Left cardiac atrium (tissue), 4 donors: ENCODE measurements at regions not wholly inside any gene's neighbourhood (a gene's known extent, or its start where the extent isn't known, plus 50 kb on each side); places are given as distances from the start of the nearest gene placed in this dataset.
"Not testable (repeated sequence)": the region's sequence is repeated elsewhere in the genome, so short reads cannot be mapped to it uniquely, and the experiment has no call there.

ENCODE experiments used
- ATAC-seq, 2 donors: fragments of 200-7000 bp; cut with Tn5 transposase; one replicate each; pipeline ENCODE4 v1.9.1; 2020; ENCODE audit warnings: mild to moderate bottlenecking in 2 of 2, moderate library complexity in 2 of 2
- DNase-seq: peaks from one replicate; pipeline ENCODE4 v3.0.0-alpha.2; 2020
- intact Hi-C, 2 donors: fragments of 100-400 bp; cut with DNase I; formaldehyde crosslinking; loops; one replicate each; pipeline versions ENCODE4 v1.14.1 to v1.15.1; 2022 to 2023
- donor health status: DM: no; HTN: yes; CAD: no.
- donor health status: DM: no; HTN: yes; CAD: no; lungs with severe emphysema.
- donor health status: DM: yes; HTN: yes; CAD: no.
- donor health status: Dilated cardiomyopathy.

DNA sequence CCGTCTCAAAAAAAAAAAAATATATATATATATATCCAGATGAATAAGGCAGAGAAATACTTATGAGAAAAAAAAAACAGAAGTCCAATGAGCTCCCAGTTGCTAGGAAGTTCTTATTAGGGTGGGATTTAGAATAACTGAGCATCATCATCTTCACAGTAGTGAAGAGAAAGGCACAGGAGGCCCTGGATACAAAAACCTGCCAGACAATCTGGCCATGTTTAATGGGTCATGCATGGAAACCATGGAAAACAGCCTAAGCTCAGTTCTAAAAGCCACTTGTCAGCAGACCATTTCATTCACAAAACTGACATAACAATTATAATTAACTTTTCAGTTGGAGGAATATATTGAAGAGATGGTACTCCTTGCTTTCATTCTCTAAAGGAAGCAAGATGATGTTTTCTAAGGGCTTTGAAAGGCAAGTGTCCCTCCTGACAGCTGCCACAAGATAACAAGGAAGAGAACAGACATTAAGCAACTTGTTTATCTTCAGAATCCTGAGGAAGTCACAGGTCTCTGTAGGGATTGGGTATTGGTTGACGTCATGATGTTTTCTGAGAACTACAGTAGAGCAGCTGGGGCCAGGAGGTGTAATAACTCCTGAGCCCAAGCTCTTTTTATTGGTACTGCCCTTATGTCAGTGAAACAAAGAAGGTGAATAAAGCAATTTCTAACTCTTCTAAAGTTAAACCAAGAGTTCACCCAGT lies 463.1 kb downstream of the DMAC1 start:
- intact Hi-C loops, result no loop called here
- no peak for DNase-seq
- ATAC-seq, result peak in 1 of 2 donors; percentile 84

- ATAC-seq, result no peak
- intact Hi-C loops, result no loop called here
- DNase-seq, result no peak
Measured at GRCh38 chr9:7333719-7334118, 465.9 kb downstream of the DMAC1 start.

DNA sequence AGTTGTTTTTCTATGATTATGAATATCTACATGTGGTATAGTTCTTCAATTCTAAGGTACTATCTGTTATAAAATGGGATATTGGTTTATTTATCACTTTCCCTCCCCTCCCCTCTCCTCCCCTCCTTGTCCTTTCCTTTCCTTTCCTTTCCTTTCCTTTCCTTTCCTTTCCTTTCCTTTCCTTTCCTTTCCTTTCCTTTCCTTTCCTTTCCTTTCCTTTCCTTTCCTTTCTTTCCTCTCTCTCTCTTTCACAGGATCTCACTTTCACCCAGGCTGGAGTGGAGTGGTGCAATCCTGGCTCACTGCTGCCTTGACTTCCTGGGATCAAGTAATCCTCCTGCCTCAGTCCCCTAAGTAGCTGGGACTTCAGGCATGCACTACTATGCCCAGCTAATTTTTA lies 466.8 kb downstream of the DMAC1 start:
- intact Hi-C loops, result no loop called here
- DNase-seq (no peak), ATAC-seq (no peak)

DNA sequence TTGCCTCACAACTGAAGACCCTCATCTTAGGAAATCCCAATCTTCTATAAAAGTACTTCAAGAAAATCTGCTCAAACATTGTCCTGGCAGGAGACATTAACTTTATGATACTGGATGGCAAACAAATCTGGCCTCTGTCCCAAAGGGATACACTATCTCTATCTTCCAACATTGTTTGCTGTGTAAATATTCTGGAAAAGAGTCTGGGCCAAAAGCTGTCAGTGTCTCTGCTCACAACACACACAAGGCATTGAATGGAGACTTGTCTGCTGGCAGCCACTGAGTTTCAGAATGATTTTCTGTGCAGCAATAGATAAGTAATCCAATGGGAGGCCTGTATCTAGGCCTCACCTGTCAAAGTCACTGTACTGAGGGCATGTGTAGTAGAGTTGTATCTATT lies 471.1 kb downstream of the DMAC1 start:
- no peak for DNase-seq
- intact Hi-C loops, result no loop called here
- ATAC-seq, result no peak

DNA sequence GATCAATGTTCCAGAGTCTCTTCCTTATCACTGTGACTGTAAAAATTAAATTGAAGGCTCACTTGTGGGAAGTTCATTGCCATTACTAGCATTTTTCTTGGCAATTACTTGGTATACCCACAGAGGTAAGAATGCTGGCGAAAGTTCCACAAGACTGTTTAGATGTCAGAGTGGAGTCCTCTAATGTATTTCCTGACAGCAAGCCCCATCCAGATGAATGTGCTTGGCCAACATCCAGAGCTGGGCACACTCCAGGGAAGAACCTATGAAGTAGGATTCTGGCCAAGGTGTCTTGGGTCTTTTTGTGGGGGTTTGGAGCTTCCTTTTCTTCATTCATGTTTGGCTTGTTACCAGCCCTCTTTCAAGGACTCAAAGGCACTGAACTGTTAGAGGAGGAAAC lies 473.6 kb downstream of the DMAC1 start:
- ATAC-seq, result no peak
- intact Hi-C loops, result no loop called here
- DNase-seq, result no peak

- intact Hi-C loops, result no loop called here
- peak in 1 of 2 donors; percentile 51 for ATAC-seq
- no peak for DNase-seq
Measured at GRCh38 chr9:7324152-7324598, 475.4 kb downstream of the DMAC1 start.

DNA sequence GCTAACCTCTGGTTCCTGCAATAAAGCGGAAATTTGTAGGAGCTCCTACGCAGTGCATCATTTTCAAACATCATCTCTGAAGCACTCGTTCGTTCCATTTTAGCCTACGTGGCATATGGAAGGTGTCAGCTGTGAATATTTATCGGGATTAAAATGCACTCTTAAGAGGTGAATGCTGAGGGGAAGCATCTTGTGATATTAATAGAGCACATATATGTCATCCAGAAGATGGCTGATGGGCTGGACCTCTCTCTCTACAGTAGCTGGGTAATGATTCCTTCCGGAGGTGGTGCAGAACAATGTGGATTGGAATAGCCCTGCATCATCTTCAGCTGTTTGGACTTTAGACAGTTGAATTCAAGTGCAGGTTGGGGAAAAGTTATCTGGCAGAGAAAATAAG lies 478.7 kb downstream of the DMAC1 start:
- DNase-seq, result no peak
- ATAC-seq, result no peak
- intact Hi-C loops, result no loop called here

- intact Hi-C loops, result no loop called here
- ATAC-seq (peak in 1 of 2 donors; percentile 69), DNase-seq (no peak)
Measured at GRCh38 chr9:7320139-7320538, 479.4 kb downstream of the DMAC1 start.

DNA sequence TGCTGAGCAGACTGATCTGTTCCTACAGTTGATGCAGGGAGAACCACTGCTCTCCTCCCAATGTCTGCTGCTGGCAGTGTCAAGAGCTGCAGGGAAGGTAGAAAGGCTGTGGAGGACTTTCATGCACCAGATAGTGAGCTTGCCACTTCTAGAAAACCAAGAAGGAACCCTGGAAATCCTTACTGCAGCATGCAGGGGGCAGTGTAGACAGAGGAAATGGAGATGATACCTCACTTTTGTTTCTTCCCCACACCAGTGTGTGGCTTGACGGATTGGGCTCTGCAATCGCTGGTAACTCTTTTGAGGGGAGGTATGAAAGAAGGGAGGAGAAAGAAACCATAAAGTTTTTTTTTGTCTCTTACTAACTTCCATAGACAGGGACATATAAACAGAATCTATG lies 480.7 kb downstream of the DMAC1 start:
- DNase-seq (no peak), ATAC-seq (no peak)
- intact Hi-C loops, result no loop called here

DNA sequence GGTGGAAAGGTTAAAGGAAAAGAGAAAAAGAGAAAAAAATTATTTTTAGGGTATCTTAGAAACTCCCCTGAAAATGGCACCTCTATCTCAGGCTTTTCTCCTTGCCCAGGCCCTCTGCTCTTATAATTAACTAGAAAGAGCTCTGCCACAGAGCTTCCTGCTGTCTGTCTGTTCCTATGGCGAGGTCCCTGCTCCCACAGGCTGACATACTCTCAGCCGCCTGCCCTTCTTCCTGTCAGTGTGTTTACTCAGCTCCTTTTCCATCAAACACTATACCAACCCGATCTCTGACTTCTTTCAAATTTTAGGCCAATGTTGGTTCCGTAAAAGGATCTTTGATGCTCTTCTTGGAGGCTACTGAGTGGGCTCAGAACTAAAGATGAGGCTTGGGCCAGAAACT lies 482.6 kb downstream of the DMAC1 start:
- DNase-seq (no peak), ATAC-seq (no peak)
- intact Hi-C loops, result no loop called here

GRCh38 chr9:7316166-7316795 lies 483.3 kb downstream of the DMAC1 start:
- intact Hi-C loops, result no loop called here
- ATAC-seq (peak; percentile 60 to 87), DNase-seq (no peak)

- ATAC-seq (peak; percentile 54 to 74), DNase-seq (no peak)
- intact Hi-C loops, result no loop called here
Measured at GRCh38 chr9:7315746-7316145, 483.8 kb downstream of the DMAC1 start.

DNA sequence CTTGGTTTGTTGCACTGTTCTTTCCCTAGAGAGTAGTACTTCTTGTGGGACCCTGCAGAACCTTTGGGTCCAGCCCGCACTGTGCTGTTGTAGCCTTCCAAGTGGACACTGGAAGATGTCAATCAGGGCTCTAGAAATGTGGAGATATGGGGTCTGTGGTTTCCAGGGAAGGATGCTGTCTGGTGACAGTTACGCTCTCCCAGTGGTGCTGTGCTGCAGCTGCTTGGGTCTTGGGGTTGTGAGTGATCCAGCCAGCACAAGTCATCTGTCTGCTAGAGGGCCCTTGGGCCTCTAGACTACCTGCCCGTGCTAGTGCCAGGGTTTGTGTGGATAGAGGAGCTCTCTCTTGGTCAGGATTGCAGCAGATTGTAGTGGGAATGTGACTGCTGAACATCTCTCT lies 484.5 kb downstream of the DMAC1 start:
- ATAC-seq (peak in 1 of 2 donors; percentile 9), DNase-seq (no peak)
- intact Hi-C loops, result no loop called here

DNA sequence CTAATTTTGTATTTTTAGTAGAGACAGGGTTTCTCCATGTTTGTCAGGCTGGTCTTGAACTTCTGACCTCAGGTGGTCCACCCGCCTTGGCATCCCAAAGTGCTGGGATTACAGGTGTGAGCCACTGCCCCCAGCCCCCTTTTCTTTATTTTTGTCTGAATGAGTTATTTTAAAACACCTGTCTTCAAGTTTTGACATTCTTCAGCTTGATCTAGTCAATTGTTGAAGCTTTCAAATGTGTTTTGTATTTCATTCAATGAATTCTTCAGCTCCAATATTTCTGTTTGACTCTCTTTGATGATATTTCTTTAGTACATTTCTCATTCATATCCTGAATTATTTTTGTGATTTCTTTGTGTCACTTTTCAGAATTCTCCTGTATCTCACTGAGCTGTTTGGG lies 486.2 kb downstream of the DMAC1 start:
- intact Hi-C loops, result no loop called here
- ATAC-seq (no peak), DNase-seq (no peak)

DNA sequence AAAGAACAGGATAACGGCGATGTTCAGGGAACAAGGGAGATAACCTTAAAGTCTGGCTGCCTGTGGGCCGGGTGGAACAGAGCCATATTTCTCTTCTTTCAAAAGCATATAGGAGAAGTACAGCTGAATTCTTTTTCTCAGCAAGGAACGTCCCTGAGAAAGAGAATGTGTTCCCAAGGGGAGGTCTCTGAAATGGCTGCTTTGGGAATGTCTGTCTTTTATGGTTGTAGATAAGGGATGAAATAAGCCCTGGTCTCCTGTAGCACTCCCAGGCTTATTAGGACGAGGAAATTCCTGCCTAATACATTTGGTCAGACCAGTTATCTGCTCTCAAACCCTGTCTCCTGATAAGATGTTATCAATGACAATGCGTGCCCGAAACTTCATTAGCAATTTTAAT lies 490.5 kb downstream of the DMAC1 start:
- DNase-seq, intact Hi-C loops, ATAC-seq: not testable (repeated sequence)

GRCh38 chr9:7305677-7306076 lies 493.9 kb downstream of the DMAC1 start:
- intact Hi-C loops, result no loop called here
- no peak for ATAC-seq
- no peak for DNase-seq

GRCh38 chr9:7304627-7304995 lies 495.0 kb downstream of the DMAC1 start:
- intact Hi-C loops, result no loop called here
- DNase-seq (no peak), ATAC-seq (no peak)

- ATAC-seq, result no peak
- intact Hi-C loops, result no loop called here
- DNase-seq, result no peak
Measured at GRCh38 chr9:7303907-7304626, 495.5 kb downstream of the DMAC1 start.

DNA sequence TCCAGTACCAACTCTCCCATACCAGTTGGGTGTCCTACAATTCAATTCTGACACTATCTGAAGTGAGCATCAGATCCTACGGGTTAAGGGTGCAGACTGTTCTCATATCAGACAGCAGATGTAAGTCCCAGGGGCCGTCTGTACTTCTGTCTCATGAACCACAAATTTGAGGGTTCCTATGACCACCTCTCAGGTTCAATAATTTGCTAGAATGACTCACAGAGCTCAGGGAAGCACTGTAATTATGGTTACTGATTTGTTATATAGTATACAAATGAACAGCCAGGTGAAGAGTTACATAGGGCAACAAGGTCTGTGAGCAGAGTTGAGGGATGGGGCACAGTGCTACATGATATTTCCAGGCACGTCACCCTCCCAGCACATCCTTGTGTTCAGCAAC lies 499.1 kb downstream of the DMAC1 start:
- intact Hi-C loops, result no loop called here
- DNase-seq (no peak), ATAC-seq (no peak)

GRCh38 chr9:7298123-7298522 lies 501.5 kb downstream of the DMAC1 start:
- no peak for ATAC-seq
- intact Hi-C loops, result no loop called here
- no peak for DNase-seq

DNA sequence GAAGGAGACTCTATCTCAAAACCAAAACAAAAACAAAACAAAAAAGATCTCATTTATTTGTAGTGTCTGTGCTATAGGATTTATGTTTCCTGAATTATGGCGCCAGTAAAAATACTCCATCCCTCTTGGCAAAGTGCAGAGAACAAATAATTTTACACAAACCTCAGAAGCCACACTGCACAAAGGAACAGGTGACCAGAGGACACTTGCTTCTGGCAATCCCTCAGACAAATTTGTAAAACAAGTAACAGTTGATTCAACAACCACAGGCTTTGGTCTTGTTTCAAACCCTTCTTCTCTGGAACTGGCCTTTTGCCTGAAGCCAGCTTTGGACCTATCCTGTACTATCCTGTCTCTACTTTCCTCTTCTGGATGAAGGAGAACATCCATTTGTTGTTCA lies 502.1 kb downstream of the DMAC1 start:
- DNase-seq (no peak), ATAC-seq (no peak)
- intact Hi-C loops, result no loop called here
